GM06990 (cell line): ENCODE measurements at regions not wholly inside any gene's neighbourhood (a gene's known extent, or its start where the extent isn't known, plus 50 kb on each side); places are given as distances from the start of the nearest gene placed in this dataset.

Source experiments
- DNase-seq: peaks from one replicate; pipeline ENCODE4 v3.0.0-alpha.2; 2011; ENCODE audit not compliant: insufficient read length; ENCODE audit errors: extremely low read depth
- H3K27me3 ChIP-seq: replicated peaks from 2 replicates; pipeline ENCODE4 v1.6.0; 2011; ENCODE audit warnings: low read length; ENCODE audit not compliant: control insufficient read depth, insufficient read depth
- H3K36me3 ChIP-seq: 2 replicates; pipeline ENCODE4 v1.5.1; 2011; ENCODE audit warnings: low read length; ENCODE audit not compliant: control insufficient read depth, insufficient read depth
- H3K4me3 ChIP-seq: replicated peaks from 2 replicates; pipeline ENCODE4 v1.5.1; 2011; ENCODE audit warnings: low read depth, mild to moderate bottlenecking, control low read depth, low read length
- CTCF ChIP-seq: IDR thresholded peaks from 2 replicates; pipeline ENCODE4 v1.5.1; 2011; ENCODE audit warnings: low read length, control low read depth, mild to moderate bottlenecking, inconsistent platforms; ENCODE audit not compliant: insufficient read depth, poor library complexity, severe bottlenecking

- H3K4me3 ChIP-seq, result no peak overlapping the region
- H3K36me3 ChIP-seq, result no peaks in the 10 kb centered on the region
- DNase-seq, result peak; percentile 68
- no peaks in the 10 kb centered on the region for H3K27me3 ChIP-seq
- TF ChIP-seq CTCF, result peak; percentile 36
Observed at GRCh38 chr6:12369781-12370262, 79.7 kb downstream of the EDN1 start.

- DNase-seq, result no peak
- no peaks in the 10 kb centered on the region for H3K27me3 ChIP-seq
- TF ChIP-seq CTCF, result no peak
- no peaks in the 10 kb centered on the region for H3K36me3 ChIP-seq
- no peak overlapping the region for H3K4me3 ChIP-seq
Observed at GRCh38 chr6:12371151-12371550, 81.0 kb downstream of the EDN1 start.

- TF ChIP-seq CTCF, result no peak
- H3K27me3 ChIP-seq, result no peaks in the 10 kb centered on the region
- H3K36me3 ChIP-seq, result no peaks in the 10 kb centered on the region
- no peak overlapping the region for H3K4me3 ChIP-seq
- no peak for DNase-seq
Observed at GRCh38 chr6:12371641-12372146, 81.5 kb downstream of the EDN1 start.

- Histone ChIP-seq H3K27me3 (no peaks in the 10 kb centered on the region), H3K4me3 (no peak overlapping the region), H3K36me3 (no peaks in the 10 kb centered on the region)
- no peak for DNase-seq
- TF ChIP-seq CTCF, result no peak
Observed at GRCh38 chr6:12379181-12379580, 89.0 kb downstream of the EDN1 start.

- Histone ChIP-seq H3K36me3 (no peaks in the 10 kb centered on the region), H3K27me3 (no peaks in the 10 kb centered on the region), H3K4me3 (no peak overlapping the region)
- no peak for DNase-seq
- TF ChIP-seq CTCF, result no peak
Observed at GRCh38 chr6:12381587-12381986, 91.4 kb downstream of the EDN1 start.

- no peak for TF ChIP-seq CTCF
- no peaks in the 10 kb centered on the region for H3K36me3 ChIP-seq
- H3K27me3 ChIP-seq, result no peaks in the 10 kb centered on the region
- H3K4me3 ChIP-seq, result no peak overlapping the region; the same call in 1 of the 2 replicates
- DNase-seq, result peak; percentile 82
Observed at GRCh38 chr6:12383448-12383847, 93.3 kb downstream of the EDN1 start.
